Fibroblast of villous mesenchyme (primary cell): ENCODE measurements at regions not wholly inside any gene's neighbourhood (a gene's known extent, or its start where the extent isn't known, plus 50 kb on each side); places are given as distances from the start of the nearest gene placed in this dataset.

Source experiments
- DNase-seq: peaks from one replicate; pipeline ENCODE4 v3.0.0-alpha.2; 2010; ENCODE audit warnings: low read depth
- H3K4me3 ChIP-seq: 2 replicates; pipeline ENCODE4 v1.5.1; 2011; ENCODE audit warnings: low read depth, mild to moderate bottlenecking, low read length
- CTCF ChIP-seq: IDR thresholded peaks from 2 replicates; pipeline ENCODE4 v1.5.1; 2012; ENCODE audit warnings: low read depth, mild to moderate bottlenecking, low read length; ENCODE audit not compliant: insufficient read depth

GRCh38 chr2:2788076-2788475 lies 457.0 kb upstream of the MYT1L start:
- no peak for DNase-seq
- TF ChIP-seq CTCF: no peak
- H3K4me3 ChIP-seq: no peak overlapping the region

- DNase-seq: no peak
- H3K4me3 ChIP-seq: no peak overlapping the region
- no peak for TF ChIP-seq CTCF
Measured at GRCh38 chr2:2787301-2787907, 456.3 kb upstream of the MYT1L start.

GRCh38 chr2:2782007-2782406 lies 450.9 kb upstream of the MYT1L start:
- TF ChIP-seq CTCF: no peak
- H3K4me3 ChIP-seq: no peak overlapping the region
- no peak for DNase-seq

GRCh38 chr2:2779727-2780126 lies 448.7 kb upstream of the MYT1L start:
- no peak overlapping the region for H3K4me3 ChIP-seq
- DNase-seq: no peak
- TF ChIP-seq CTCF: no peak

GRCh38 chr2:2777876-2778275 lies 446.8 kb upstream of the MYT1L start:
- TF ChIP-seq CTCF: no peak
- H3K4me3 ChIP-seq: no peak overlapping the region
- no peak for DNase-seq

GRCh38 chr2:2777213-2777612 lies 446.1 kb upstream of the MYT1L start:
- H3K4me3 ChIP-seq: no peak overlapping the region
- TF ChIP-seq CTCF: no peak

GRCh38 chr2:2775018-2775417 lies 443.9 kb upstream of the MYT1L start:
- DNase-seq: no peak
- H3K4me3 ChIP-seq: no peak overlapping the region
- no peak for TF ChIP-seq CTCF

More at GRCh38 chr2:2777213-2777612, 446.1 kb upstream of the MYT1L start:
- DNase-seq: no peak
